Left lung (tissue), 4 donors: ENCODE measurements at regions not wholly inside any gene's neighbourhood (a gene's known extent, or its start where the extent isn't known, plus 50 kb on each side); places are given as distances from the start of the nearest gene placed in this dataset.
A peak's percentile ranks its signal among the peaks of the same experiment; 100 is the strongest.

Source experiments
- ATAC-seq: fragments of 200-7000 bp; cut with Tn5 transposase; one replicate; pipeline ENCODE4 v1.9.1; 2020; ENCODE audit warnings: moderate library complexity
- DNase-seq, 4 donors: peaks; one replicate each; pipeline ENCODE4 v3.0.0-alpha.2; 2013 to 2020
- H3K27ac ChIP-seq, 2 donors: fragments of 200-600 bp; sonication (generic) in 1 of 2; one replicate each; pipeline versions ENCODE4 v1.5.0 to v1.8.0; 2020 to 2021
- H3K27me3 ChIP-seq, 2 donors: fragments of 200-600 bp; sonication (generic) in 1 of 2; one replicate each; pipeline versions ENCODE4 v1.5.0 to v1.8.0; 2020 to 2021
- H3K36me3 ChIP-seq, 2 donors: fragments of 200-600 bp; sonication (generic) in 1 of 2; one replicate each; pipeline versions ENCODE4 v1.5.0 to v1.8.0; 2020 to 2021
- H3K4me1 ChIP-seq, 2 donors: fragments of 200-600 bp; one replicate each; pipeline ENCODE4 v1.8.0; 2021
- H3K4me3 ChIP-seq, 2 donors: fragments of 200-600 bp; sonication (generic) in 1 of 2; one replicate each; pipeline versions ENCODE4 v1.5.0 to v1.8.0; 2020 to 2021; ENCODE audit warnings: mild to moderate bottlenecking in 1 of 2
- H3K9me3 ChIP-seq, 2 donors: fragments of 200-600 bp; sonication (generic) in 1 of 2; one replicate each; pipeline versions ENCODE4 v1.5.0 to v1.8.0; 2020 to 2021
- CTCF ChIP-seq, 2 donors: fragments of 200-600 bp; sonication (generic) in 1 of 2; IDR thresholded peaks; one replicate each; pipeline versions ENCODE4 v1.5.0 to v1.8.0; 2021; ENCODE audit warnings: antibody characterized with exemption in 2 of 2
- intact Hi-C, 2 donors: fragments of 100-400 bp; cut with DNase I; formaldehyde crosslinking; loops; one replicate each; pipeline versions ENCODE4 v1.11.2 to v1.14.2; 2022
- donor health status: DM: no; HTN: yes; CAD: no.
- donor health status: DM: no; HTN: no; CAD: no.

- Histone ChIP-seq H3K4me1 (no peaks in the 10 kb centered on the region), H3K27me3 (no peaks in the 10 kb centered on the region), H3K36me3 (no peaks in the 10 kb centered on the region), H3K27ac (no peak overlapping the region), H3K4me3 (no peak overlapping the region), H3K9me3 (no peaks in the 10 kb centered on the region)
- TF ChIP-seq CTCF (IDR thresholded peaks at IDR 0.05): no peak
- intact Hi-C loops: no loop called here
- ATAC-seq (no peak), DNase-seq (no peak)
These were observed 1013.7 kb upstream of the GJE1 start for GRCh38 chr6:141118991-141119390.

- DNase-seq: peak in 1 of 4 donors; percentile 49
- TF ChIP-seq CTCF (IDR thresholded peaks at IDR 0.05): no peak
- intact Hi-C loops: no loop called here
- Histone ChIP-seq H3K27me3 (no peaks in the 10 kb centered on the region), H3K27ac (no peak overlapping the region), H3K9me3 (no peaks in the 10 kb centered on the region), H3K4me3 (no peak overlapping the region), H3K4me1 (no peaks in the 10 kb centered on the region), H3K36me3 (no peaks in the 10 kb centered on the region)
- ATAC-seq: no peak
These were observed 1014.9 kb upstream of the GJE1 start for GRCh38 chr6:141117874-141118273.

GRCh38 chr6:141110481-141110880, 1022.2 kb upstream of the GJE1 start:
- no peak for ATAC-seq
- intact Hi-C loops: no loop called here
- Histone ChIP-seq H3K27ac (no peak overlapping the region), H3K36me3 (no peaks in the 10 kb centered on the region), H3K9me3 (no peaks in the 10 kb centered on the region), H3K27me3 (no peaks in the 10 kb centered on the region), H3K4me3 (no peak overlapping the region), H3K4me1 (no peaks in the 10 kb centered on the region)
- no peak for TF ChIP-seq CTCF (IDR thresholded peaks at IDR 0.05)
- DNase-seq: no peak

- ATAC-seq (no peak), DNase-seq (no peak)
- no peak overlapping the region for H3K4me3 ChIP-seq
- H3K9me3 ChIP-seq: no peaks in the 10 kb centered on the region
- H3K4me1 ChIP-seq: no peaks in the 10 kb centered on the region
- H3K27me3 ChIP-seq: no peaks in the 10 kb centered on the region
- intact Hi-C loops: no loop called here
- H3K36me3 ChIP-seq: no peaks in the 10 kb centered on the region
- TF ChIP-seq CTCF (IDR thresholded peaks at IDR 0.05): no peak
- no peak overlapping the region for H3K27ac ChIP-seq
These were observed 1025.0 kb upstream of the GJE1 start for GRCh38 chr6:141107591-141108160.

- no peak for TF ChIP-seq CTCF (IDR thresholded peaks at IDR 0.05)
- no peak overlapping the region for H3K27ac ChIP-seq
- H3K9me3 ChIP-seq: no peaks in the 10 kb centered on the region
- H3K36me3 ChIP-seq: no peaks in the 10 kb centered on the region
- H3K4me3 ChIP-seq: no peak overlapping the region
- no peaks in the 10 kb centered on the region for H3K4me1 ChIP-seq
- DNase-seq: no peak
- ATAC-seq: no peak
- intact Hi-C loops: no loop called here
- H3K27me3 ChIP-seq: no peaks in the 10 kb centered on the region
These were observed 1027.2 kb upstream of the GJE1 start for GRCh38 chr6:141105481-141105880.
